ENCODE measurements at regions not wholly inside any gene's neighbourhood (a gene's known extent, or its start where the extent isn't known, plus 50 kb on each side); places are given as distances from the start of the nearest gene placed in this dataset.
"Not testable (repeated sequence)": the region's sequence is repeated elsewhere in the genome, so short reads cannot be mapped to it uniquely, and the experiment has no call there.

- DNase-seq: no peak
Observed at GRCh38 chr6:166253778-166254204, 54.4 kb downstream of the PRR18 start.

GRCh38 chr6:166253281-166253681 lies 54.9 kb downstream of the PRR18 start:
- no peak for DNase-seq

- no peak for DNase-seq
Observed at GRCh38 chr6:166252601-166253000, 55.6 kb downstream of the PRR18 start.

- DNase-seq: no peak
Observed at GRCh38 chr6:166251655-166252054, 56.5 kb downstream of the PRR18 start.

GRCh38 chr6:166251211-166251610 lies 57.0 kb downstream of the PRR18 start:
- DNase-seq: no peak

GRCh38 chr6:166249061-166249785 lies 59.0 kb downstream of the PRR18 start:
- not testable (repeated sequence) for DNase-seq

- DNase-seq: peak; percentile 25
Observed at GRCh38 chr6:166245148-166245547, 63.0 kb downstream of the PRR18 start.

GRCh38 chr6:166244353-166245045 lies 63.7 kb downstream of the PRR18 start:
- DNase-seq: peak; percentile 59

- no peak for DNase-seq
Observed at GRCh38 chr6:166242888-166243287, 65.3 kb downstream of the PRR18 start.

- DNase-seq: no peak
Observed at GRCh38 chr6:166241974-166242373, 66.2 kb downstream of the PRR18 start.

GRCh38 chr6:166240889-166241288 lies 67.3 kb downstream of the PRR18 start:
- DNase-seq: no peak

- DNase-seq: no peak
Observed at GRCh38 chr6:166237617-166238016, 70.0 kb upstream of the TBXT start.

GRCh38 chr6:166236596-166236995 lies 68.9 kb upstream of the TBXT start:
- DNase-seq: no peak

- no peak for DNase-seq
Observed at GRCh38 chr6:166235666-166236292, 68.1 kb upstream of the TBXT start.

- DNase-seq: not testable (repeated sequence)
Observed at GRCh38 chr6:166231181-166231580, 63.5 kb upstream of the TBXT start.

GRCh38 chr6:166228839-166229528 lies 61.3 kb upstream of the TBXT start:
- DNase-seq: no peak

GRCh38 chr6:166228425-166228824 lies 60.8 kb upstream of the TBXT start:
- DNase-seq: no peak

- DNase-seq: no peak
Observed at GRCh38 chr6:166223079-166223478, 55.4 kb upstream of the TBXT start.

- DNase-seq: no peak
Observed at GRCh38 chr6:166222631-166223030, 55.0 kb upstream of the TBXT start.

- no peak for DNase-seq
Observed at GRCh38 chr6:166221636-166222035, 54.0 kb upstream of the TBXT start.

GRCh38 chr6:166221040-166221439 lies 53.4 kb upstream of the TBXT start:
- peak; percentile 19 for DNase-seq
